ENCODE measurements at regions not wholly inside any gene's neighbourhood (a gene's known extent, or its start where the extent isn't known, plus 50 kb on each side); places are given as distances from the start of the nearest gene placed in this dataset.

GRCh38 chr12:114735680-114736374 lies 51.9 kb upstream of the TBX3 start:
- Histone ChIP-seq H3K9me1 (replicated peaks; ENCODE audit: control insufficient read depth, extremely low read depth, insufficient read depth, low read length) (no peaks in the 10 kb centered on the region), H3K27ac (ENCODE audit: insufficient read depth, low read depth, low read length) (no peak overlapping the region), H4K20me1 (replicated peaks; ENCODE audit: control insufficient read depth, extremely low read depth, insufficient read depth, low read length) (no peaks in the 10 kb centered on the region), H3K4me2 (ENCODE audit: insufficient read depth, low read length) (no peak overlapping the region), H3K27me3 (ENCODE audit: control insufficient read depth in 2 of 2, insufficient read depth in 2 of 2, low read length in 2 of 2) (peaks cover 1 to 15% of the 10 kb centered on the region in 2 experiments), H2AFZ (ENCODE audit: low read depth, low read length) (no peak overlapping the region), H3K9ac (replicated peaks; ENCODE audit: extremely low read depth, insufficient read depth, low read length) (no peak overlapping the region), H3K79me2 (ENCODE audit: control insufficient read depth, insufficient read depth, low read length) (no peaks in the 10 kb centered on the region), H3K36me3 (ENCODE audit: control insufficient read depth in 2 of 2, extremely low read depth in 1 of 2, insufficient read depth in 2 of 2, low read length in 2 of 2) (no peaks in the 10 kb centered on the region), H3K4me3 (replicated peaks in 1 of 3; ENCODE audit: insufficient read depth in 1 of 3, low read depth in 1 of 3, low read length in 3 of 3) (no peak overlapping the region), H3K9me3 (replicated peaks; ENCODE audit: control insufficient read depth, insufficient read depth, low read length) (no peaks in the 10 kb centered on the region), H3K4me1 (ENCODE audit: control insufficient read depth, extremely low read depth, insufficient read depth, low read length) (no peaks in the 10 kb centered on the region)
- no TSS peak for BruUV-seq (replicated peaks)
- ChIA-PET CTCF (interaction anchor here (1.1 kb wide), 1 partner anchor 28 kb away, joined by 3 read pairs; no protein-coding TSS in a partner anchor), POLR2A (no interaction called here)
- intact Hi-C loops (cut with micrococcal nuclease) = no loop called here
- FAIRE-seq = no peak
- TF ChIP-seq POLR2A (IDR thresholded peaks at IDR 0.05; ENCODE audit: low read depth, low read length) (no peak), CTCF (IDR thresholded peaks at IDR 0.05; ENCODE audit: extremely low read depth in 1 of 2, insufficient read depth in 1 of 2, low read depth in 1 of 2, low read length in 2 of 2) (no peak), JUN (IDR thresholded peaks at IDR 0.05; ENCODE audit: borderline replicate concordance, insufficient read depth, insufficient read length, low read depth) (no peak), EZH2 (IDR thresholded peaks at IDR 0.05; ENCODE audit: borderline replicate concordance, low read depth, low read length, severe bottlenecking) (no peak), MYC (IDR thresholded peaks at IDR 0.05; ENCODE audit: low read depth, low read length) (no peak), POLR2AphosphoS5 (IDR thresholded peaks at IDR 0.05; ENCODE audit: insufficient read depth, low read depth, low read length) (no peak), GATA2 (IDR thresholded peaks at IDR 0.05; ENCODE audit: insufficient read depth, insufficient read length, low read depth, low read length) (no peak), MAX (IDR thresholded peaks at IDR 0.05; ENCODE audit: insufficient read depth, insufficient read length) (no peak), FOS (IDR thresholded peaks at IDR 0.05; ENCODE audit: borderline replicate concordance, insufficient read depth, low read length) (no peak)
- dilution Hi-C loops (cut with MboI; ENCODE audit: extremely low pct_ligation_motif_present, low sequenced_read_pairs) = no loop called here
- DNase-seq (ENCODE audit: low read depth, low spot score) = no peak

All from endothelial cell of umbilical vein (primary cell).